H9 (cell line): ENCODE measurements at regions not wholly inside any gene's neighbourhood (a gene's known extent, or its start where the extent isn't known, plus 50 kb on each side); places are given as distances from the start of the nearest gene placed in this dataset.

Experiments used
- DNase-seq: peaks from one replicate; pipeline ENCODE4 v3.0.0-alpha.2; 2017
- H2AFZ ChIP-seq: one replicate; pipeline ENCODE4 v1.6.1; 2013; ENCODE audit warnings: mild to moderate bottlenecking, low read length, control low read depth, moderate library complexity
- H2AK5ac ChIP-seq: 2 replicates; pipeline ENCODE4 v1.6.1; 2013; ENCODE audit warnings: low read length, control low read depth, mixed read lengths; ENCODE audit not compliant: insufficient read length
- H2BK120ac ChIP-seq: one replicate; pipeline ENCODE4 v1.6.1; 2013; ENCODE audit warnings: low read depth, mild to moderate bottlenecking, low read length, control low read depth, inconsistent platforms; ENCODE audit not compliant: poor library complexity, severe bottlenecking
- H2BK12ac ChIP-seq: 2 replicates; pipeline ENCODE4 v1.6.1; 2013; ENCODE audit warnings: low read length, control low read depth, mixed read lengths, low read depth; ENCODE audit not compliant: insufficient read length
- H2BK15ac ChIP-seq: 2 replicates; pipeline ENCODE4 v1.6.1; 2013; ENCODE audit warnings: low read depth, low read length, control low read depth
- H2BK20ac ChIP-seq: one replicate; pipeline ENCODE4 v1.6.1; 2013; ENCODE audit warnings: low read depth, mild to moderate bottlenecking, low read length, control low read depth, inconsistent platforms; ENCODE audit not compliant: poor library complexity, severe bottlenecking
- H2BK5ac ChIP-seq: 2 replicates; pipeline ENCODE4 v1.6.1; 2013; ENCODE audit warnings: low read length, control low read depth, mixed read lengths; ENCODE audit not compliant: insufficient read length
- H3K14ac ChIP-seq: 2 replicates; pipeline ENCODE4 v1.6.1; 2013; ENCODE audit warnings: low read length, control low read depth; ENCODE audit not compliant: insufficient read depth
- H3K18ac ChIP-seq: 2 replicates; pipeline ENCODE4 v1.6.1; 2013; ENCODE audit warnings: low read depth, mild to moderate bottlenecking, mixed read lengths, low read length, control low read depth; ENCODE audit not compliant: insufficient read length
- H3K23ac ChIP-seq: 2 replicates; pipeline ENCODE4 v1.6.1; 2013; ENCODE audit warnings: low read length, control low read depth, mixed read lengths, low read depth; ENCODE audit not compliant: insufficient read length
- H3K23me2 ChIP-seq: 2 replicates; pipeline ENCODE4 v1.6.1; 2013; ENCODE audit warnings: low read depth, mild to moderate bottlenecking, mixed read lengths, low read length, control low read depth; ENCODE audit not compliant: insufficient read length, poor library complexity, severe bottlenecking
- H3K27ac ChIP-seq: 2 replicates; pipeline ENCODE4 v1.5.1; 2013; ENCODE audit warnings: low read length, control low read depth, mixed read lengths, low read depth; ENCODE audit not compliant: insufficient read length
- H3K27me3 ChIP-seq: 2 replicates; pipeline ENCODE4 v1.6.1; 2013; ENCODE audit warnings: low read length, control low read depth, inconsistent platforms; ENCODE audit not compliant: insufficient read depth
- H3K4ac ChIP-seq: 2 replicates; pipeline ENCODE4 v1.6.1; 2013; ENCODE audit warnings: low read depth, mild to moderate bottlenecking, control low read depth, inconsistent platforms, low read length, moderate library complexity
- H3K4me1 ChIP-seq: 2 replicates; pipeline ENCODE4 v1.6.1; 2013; ENCODE audit warnings: low read length, control low read depth, inconsistent platforms; ENCODE audit not compliant: insufficient read depth
- H3K4me2 ChIP-seq: 2 replicates; pipeline ENCODE4 v1.6.1; 2013; ENCODE audit warnings: low read length, control low read depth, mixed read lengths; ENCODE audit not compliant: insufficient read length, insufficient read depth
- H3K56ac ChIP-seq: 2 replicates; pipeline ENCODE4 v1.6.1; 2013; ENCODE audit warnings: low read depth, mild to moderate bottlenecking, mixed read lengths, low read length, control low read depth; ENCODE audit not compliant: insufficient read length
- H3K79me1 ChIP-seq: 2 replicates; pipeline ENCODE4 v1.6.1; 2013; ENCODE audit warnings: low read depth, mild to moderate bottlenecking, moderate library complexity, low read length, control low read depth, inconsistent platforms; ENCODE audit not compliant: insufficient read depth, poor library complexity, severe bottlenecking
- H3K79me2 ChIP-seq: 2 replicates; pipeline ENCODE4 v1.6.1; 2013; ENCODE audit warnings: low read length, control low read depth, inconsistent platforms; ENCODE audit not compliant: insufficient read depth
- H3K9ac ChIP-seq: 2 replicates; pipeline ENCODE4 v1.6.1; 2013; ENCODE audit warnings: low read length, control low read depth, mixed read lengths; ENCODE audit not compliant: insufficient read length; ENCODE audit errors: extremely low read depth
- H3K9me3 ChIP-seq: one replicate; pipeline ENCODE4 v1.6.1; 2013; ENCODE audit warnings: low read depth, low read length, inconsistent platforms; ENCODE audit not compliant: control insufficient read depth
- H3T11ph ChIP-seq: one replicate; pipeline ENCODE4 v1.6.1; 2013; ENCODE audit warnings: mild to moderate bottlenecking, low read length, control low read depth, inconsistent platforms
- H4K20me1 ChIP-seq: one replicate; pipeline ENCODE4 v1.6.1; 2013; ENCODE audit not compliant: control insufficient read depth, insufficient read length, insufficient read depth
- H4K5ac ChIP-seq: 2 replicates; pipeline ENCODE4 v1.6.1; 2013; ENCODE audit warnings: low read depth, mild to moderate bottlenecking, mixed read lengths, low read length, control low read depth; ENCODE audit not compliant: insufficient read length
- H4K8ac ChIP-seq: replicated peaks from 2 replicates; pipeline ENCODE4 v1.6.1; 2013; ENCODE audit warnings: low read length, control low read depth, mixed read lengths, low read depth; ENCODE audit not compliant: insufficient read length
- H4K91ac ChIP-seq: 2 replicates; pipeline ENCODE4 v1.6.1; 2013; ENCODE audit warnings: low read depth, mild to moderate bottlenecking, moderate library complexity, mixed read lengths, low read length, control low read depth; ENCODE audit not compliant: insufficient read length
- H3K27ac Mint-ChIP-seq, 3 experiments: 2 replicates in 2 of 3; 3 replicates in 1 of 3; pipeline ENCODE4 v1.8.0; 2020 to 2021; ENCODE audit warnings: mixed read lengths in 3 of 3, mild to moderate bottlenecking in 1 of 3, moderate library complexity in 1 of 3
- H3K27me3 Mint-ChIP-seq: 2 replicates; pipeline ENCODE4 v1.8.0; 2021; ENCODE audit warnings: low read depth, mild to moderate bottlenecking, moderate library complexity, mixed read lengths
- H3K36me3 Mint-ChIP-seq, 3 experiments: 2 replicates in 2 of 3; 3 replicates in 1 of 3; pipeline ENCODE4 v1.8.0; 2020 to 2021; ENCODE audit warnings: low read depth in 3 of 3, mixed read lengths in 3 of 3; ENCODE audit not compliant: insufficient read depth in 1 of 3
- H3K4me1 Mint-ChIP-seq, 2 experiments: 2 replicates each; pipeline ENCODE4 v1.8.0; 2020; ENCODE audit warnings: mixed read lengths in 2 of 2
- H3K4me3 Mint-ChIP-seq, 2 experiments: 2 replicates in 1 of 2; 3 replicates in 1 of 2; pipeline ENCODE4 v1.8.0; 2020 to 2021; ENCODE audit warnings: mild to moderate bottlenecking in 2 of 2, mixed read lengths in 2 of 2, moderate library complexity in 1 of 2
- H3K9me3 Mint-ChIP-seq, 2 experiments: 2 replicates in 1 of 2; 3 replicates in 1 of 2; pipeline ENCODE4 v1.8.0; 2020; ENCODE audit warnings: mild to moderate bottlenecking in 2 of 2, mixed read lengths in 2 of 2, moderate library complexity in 1 of 2
- TF ChIP-seq, protein P1 (sequence below): fragments of 200-600 bp; sonication (generic); conservative IDR thresholded peaks from 3 replicates; pipeline ENCODE4 v1.8.0; 2021; ENCODE audit warnings: antibody characterized with exemption, mild to moderate bottlenecking

DNA sequence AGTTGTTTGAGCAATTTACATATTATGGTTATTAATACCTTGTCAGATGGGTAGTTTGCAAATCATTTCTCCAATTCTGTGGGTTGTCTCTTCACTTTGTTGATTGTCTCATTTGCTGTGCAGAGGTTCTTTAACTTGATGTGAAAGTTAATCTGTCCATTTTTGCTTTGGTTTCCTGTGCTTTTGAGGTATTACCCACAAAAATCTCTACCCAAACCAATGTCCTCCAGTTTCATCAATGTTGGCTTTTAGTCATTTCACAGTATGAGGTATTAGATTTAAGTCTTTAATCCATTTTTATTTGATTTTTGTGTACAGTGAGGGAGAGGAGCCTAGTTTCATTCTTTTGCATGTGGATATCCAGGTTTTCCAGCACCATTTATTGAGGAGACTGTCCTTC, 82.4 kb downstream of the MRPS30 start:
- Histone ChIP-seq H4K8ac (no peak overlapping the region), H3K14ac (no peak overlapping the region), H3T11ph (no peak overlapping the region), H3K9ac (no peak overlapping the region), H2BK15ac (no peak overlapping the region), H3K79me1 (no peaks in the 10 kb centered on the region), H2BK120ac (no peak overlapping the region), H3K4me2 (no peak overlapping the region), H2BK5ac (no peak overlapping the region), H4K20me1 (no peaks in the 10 kb centered on the region), H4K5ac (no peak overlapping the region), H3K9me3 (no peaks in the 10 kb centered on the region), H3K23ac (no peak overlapping the region), H3K56ac (no peak overlapping the region), H3K4me1 (no peaks in the 10 kb centered on the region), H2BK20ac (no peak overlapping the region), H3K79me2 (no peaks in the 10 kb centered on the region), H2BK12ac (no peak overlapping the region), H3K4ac (no peak overlapping the region), H3K18ac (no peak overlapping the region), H2AK5ac (no peak overlapping the region), H3K27me3 (no peaks in the 10 kb centered on the region), H3K23me2 (no peaks in the 10 kb centered on the region), H2AFZ (no peak overlapping the region), H3K27ac (no peak overlapping the region), H4K91ac (no peak overlapping the region)
- no peak for DNase-seq
- peaks cover 3 to 12% of the 10 kb centered on the region in 2 experiments; a peak in 3 of 5 replicates for H3K9me3 Mint-ChIP-seq
- H3K36me3 Mint-ChIP-seq, result peaks cover 0 to 5% (median 3%) of the 10 kb centered on the region in 3 experiments; a peak in 3 of 7 replicates
- TF ChIP-seq, protein P1, sequence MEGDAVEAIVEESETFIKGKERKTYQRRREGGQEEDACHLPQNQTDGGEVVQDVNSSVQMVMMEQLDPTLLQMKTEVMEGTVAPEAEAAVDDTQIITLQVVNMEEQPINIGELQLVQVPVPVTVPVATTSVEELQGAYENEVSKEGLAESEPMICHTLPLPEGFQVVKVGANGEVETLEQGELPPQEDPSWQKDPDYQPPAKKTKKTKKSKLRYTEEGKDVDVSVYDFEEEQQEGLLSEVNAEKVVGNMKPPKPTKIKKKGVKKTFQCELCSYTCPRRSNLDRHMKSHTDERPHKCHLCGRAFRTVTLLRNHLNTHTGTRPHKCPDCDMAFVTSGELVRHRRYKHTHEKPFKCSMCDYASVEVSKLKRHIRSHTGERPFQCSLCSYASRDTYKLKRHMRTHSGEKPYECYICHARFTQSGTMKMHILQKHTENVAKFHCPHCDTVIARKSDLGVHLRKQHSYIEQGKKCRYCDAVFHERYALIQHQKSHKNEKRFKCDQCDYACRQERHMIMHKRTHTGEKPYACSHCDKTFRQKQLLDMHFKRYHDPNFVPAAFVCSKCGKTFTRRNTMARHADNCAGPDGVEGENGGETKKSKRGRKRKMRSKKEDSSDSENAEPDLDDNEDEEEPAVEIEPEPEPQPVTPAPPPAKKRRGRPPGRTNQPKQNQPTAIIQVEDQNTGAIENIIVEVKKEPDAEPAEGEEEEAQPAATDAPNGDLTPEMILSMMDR, result no peak
- no peak overlapping the region for H3K27ac Mint-ChIP-seq
- H3K4me1 Mint-ChIP-seq, result no peaks in the 10 kb centered on the region
- H3K27me3 Mint-ChIP-seq, result no peaks in the 10 kb centered on the region; the same call in 1 of the 2 replicates
- no peak overlapping the region for H3K4me3 Mint-ChIP-seq
